ENCODE measurements at regions not wholly inside any gene's neighbourhood (a gene's known extent, or its start where the extent isn't known, plus 50 kb on each side); places are given as distances from the start of the nearest gene placed in this dataset.

GRCh38 chr15:61784734-61785133 is 275.5 kb downstream of the VPS13C start:
- Histone ChIP-seq H3K27me3 (ENCODE audit: control insufficient read depth in 2 of 2, insufficient read depth in 2 of 2, low read length in 2 of 2) (peaks cover 0 to 7% of the 10 kb centered on the region in 2 experiments; a peak in 1 of 5 replicates), H4K20me1 (replicated peaks; ENCODE audit: control insufficient read depth, insufficient read depth, low read length) (no peaks in the 10 kb centered on the region), H3K27ac (ENCODE audit: extremely low read depth, low read depth, low read length) (no peak overlapping the region), H3K9ac (ENCODE audit: insufficient read depth in 1 of 2, low read depth in 2 of 2, low read length in 2 of 2) (no peak overlapping the region), H3K4me2 (ENCODE audit: insufficient read depth, low read length) (no peak overlapping the region), H3K79me2 (ENCODE audit: control insufficient read depth, insufficient read depth, low read length) (no peaks in the 10 kb centered on the region), H3K4me3 (no peak overlapping the region), H3K4me1 (replicated peaks in 1 of 2; ENCODE audit: control insufficient read depth in 2 of 2, insufficient read depth in 2 of 2, low read length in 2 of 2) (no peaks in the 10 kb centered on the region), H3K9me3 (replicated peaks; ENCODE audit: control insufficient read depth, insufficient read depth, low read depth, low read length) (no peaks in the 10 kb centered on the region), H3K9me1 (ENCODE audit: control insufficient read depth, insufficient read depth, low read length) (no peaks in the 10 kb centered on the region), H3K36me3 (ENCODE audit: control insufficient read depth, insufficient read depth, low read length) (no peaks in the 10 kb centered on the region), H2AFZ (ENCODE audit: low read depth, low read length) (no peak overlapping the region)
- 0% methylated on average over 4 of the region's 4 CpGs for WGBS (ENCODE audit: insufficient coverage, low coverage, missing lambda C conversion rate)
- no peak for FAIRE-seq
- DNase-seq (ENCODE audit: extremely low read depth in 1 of 4, low spot score in 3 of 4), result no peak
- ATAC-seq, result no peak
- no TSS peak for BruUV-seq (replicated peaks)
- intact Hi-C loops (cut with micrococcal nuclease) (no loop called here), in situ Hi-C loops (cut with MboI) (no loop called here)
- ChIA-PET CTCF (ENCODE audit: low intra/inter-chr PET ratio) (no interaction called here), POLR2A (no interaction called here)
- TF ChIP-seq ZBTB8A (IDR thresholded peaks at IDR 0.05; ENCODE audit: partially characterized antibody), result no peak

DNA sequence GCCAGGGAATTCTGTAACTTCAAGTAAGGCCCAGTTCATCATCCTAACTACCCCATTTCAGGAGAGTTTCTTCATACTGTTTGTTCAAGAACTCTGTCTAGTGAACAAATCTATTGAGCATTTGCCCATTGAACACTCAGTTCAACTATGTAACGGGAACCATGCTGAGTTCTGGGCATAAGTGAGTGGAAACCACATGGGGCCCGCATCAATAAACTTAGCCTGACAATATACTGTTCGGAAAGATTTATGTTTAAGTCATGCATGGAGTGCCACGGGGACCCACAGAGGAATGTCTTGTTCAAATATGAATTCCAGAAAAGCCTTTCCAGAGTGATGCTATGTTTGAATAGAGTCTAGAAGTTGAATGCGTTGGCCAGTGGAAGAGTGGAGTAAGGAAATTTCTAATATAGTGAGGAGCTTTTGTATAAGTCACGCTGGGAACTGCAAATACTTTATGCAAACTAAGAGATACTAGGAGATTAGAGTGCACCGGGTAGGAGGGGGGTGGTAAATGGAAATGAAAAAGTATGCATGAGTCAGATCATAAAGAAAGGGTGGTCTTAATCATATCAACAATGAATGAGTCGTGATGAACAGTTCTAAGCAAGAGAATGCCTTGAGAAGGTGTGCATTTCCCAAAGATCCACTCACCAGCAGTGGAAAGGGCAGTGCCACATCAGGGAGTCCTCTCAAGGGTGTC is 279.8 kb downstream of the VPS13C start:
- ChIA-PET CTCF (ENCODE audit: low intra/inter-chr PET ratio) (no interaction called here), POLR2A (interaction anchor here (0.6 kb wide), 1 partner anchor 9 kb away, joined by 3 read pairs; no protein-coding TSS in a partner anchor)
- TF ChIP-seq POLR2H (tag; IDR thresholded peaks at IDR 0.05; ENCODE audit: low read depth) (no peak), PTTG1 (tag; IDR thresholded peaks at IDR 0.05; ENCODE audit: low read depth) (no peak), ZNF785 (CRISPR knock-in tag; IDR thresholded peaks at IDR 0.05) (no peak)
- TF ChIP-seq, protein P1, sequence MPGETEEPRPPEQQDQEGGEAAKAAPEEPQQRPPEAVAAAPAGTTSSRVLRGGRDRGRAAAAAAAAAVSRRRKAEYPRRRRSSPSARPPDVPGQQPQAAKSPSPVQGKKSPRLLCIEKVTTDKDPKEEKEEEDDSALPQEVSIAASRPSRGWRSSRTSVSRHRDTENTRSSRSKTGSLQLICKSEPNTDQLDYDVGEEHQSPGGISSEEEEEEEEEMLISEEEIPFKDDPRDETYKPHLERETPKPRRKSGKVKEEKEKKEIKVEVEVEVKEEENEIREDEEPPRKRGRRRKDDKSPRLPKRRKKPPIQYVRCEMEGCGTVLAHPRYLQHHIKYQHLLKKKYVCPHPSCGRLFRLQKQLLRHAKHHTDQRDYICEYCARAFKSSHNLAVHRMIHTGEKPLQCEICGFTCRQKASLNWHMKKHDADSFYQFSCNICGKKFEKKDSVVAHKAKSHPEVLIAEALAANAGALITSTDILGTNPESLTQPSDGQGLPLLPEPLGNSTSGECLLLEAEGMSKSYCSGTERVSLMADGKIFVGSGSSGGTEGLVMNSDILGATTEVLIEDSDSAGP (CRISPR knock-in tag; IDR thresholded peaks at IDR 0.05), result no peak
- TF ChIP-seq, protein P2, sequence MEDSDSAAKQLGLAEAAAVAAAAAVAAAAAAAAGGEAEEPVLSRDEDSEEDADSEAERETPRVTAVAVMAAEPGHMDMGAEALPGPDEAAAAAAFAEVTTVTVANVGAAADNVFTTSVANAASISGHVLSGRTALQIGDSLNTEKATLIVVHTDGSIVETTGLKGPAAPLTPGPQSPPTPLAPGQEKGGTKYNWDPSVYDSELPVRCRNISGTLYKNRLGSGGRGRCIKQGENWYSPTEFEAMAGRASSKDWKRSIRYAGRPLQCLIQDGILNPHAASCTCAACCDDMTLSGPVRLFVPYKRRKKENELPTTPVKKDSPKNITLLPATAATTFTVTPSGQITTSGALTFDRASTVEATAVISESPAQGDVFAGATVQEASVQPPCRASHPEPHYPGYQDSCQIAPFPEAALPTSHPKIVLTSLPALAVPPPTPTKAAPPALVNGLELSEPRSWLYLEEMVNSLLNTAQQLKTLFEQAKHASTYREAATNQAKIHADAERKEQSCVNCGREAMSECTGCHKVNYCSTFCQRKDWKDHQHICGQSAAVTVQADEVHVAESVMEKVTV (CRISPR knock-in tag; IDR thresholded peaks at IDR 0.05), result no peak

More for the DNA sequence above, 279.8 kb downstream of the VPS13C start:
- Histone ChIP-seq H3K9me3 (replicated peaks; ENCODE audit: control insufficient read depth, insufficient read depth, low read depth, low read length) (no peaks in the 10 kb centered on the region), H3K4me1 (replicated peaks in 1 of 2; ENCODE audit: control insufficient read depth in 2 of 2, insufficient read depth in 2 of 2, low read length in 2 of 2) (no peaks in the 10 kb centered on the region), H3K36me3 (ENCODE audit: control insufficient read depth, insufficient read depth, low read length) (no peaks in the 10 kb centered on the region), H3K79me2 (ENCODE audit: control insufficient read depth, insufficient read depth, low read length) (no peaks in the 10 kb centered on the region), H3K27me3 (ENCODE audit: control insufficient read depth in 2 of 2, insufficient read depth in 2 of 2, low read length in 2 of 2) (peaks cover 0 to 9% of the 10 kb centered on the region in 2 experiments; a peak in 2 of 5 replicates), H3K9ac (ENCODE audit: insufficient read depth in 1 of 2, low read depth in 2 of 2, low read length in 2 of 2) (no peak overlapping the region), H3K4me3 (no peak overlapping the region), H2AFZ (ENCODE audit: low read depth, low read length) (no peak overlapping the region), H3K27ac (ENCODE audit: extremely low read depth, low read depth, low read length) (no peak overlapping the region), H4K20me1 (replicated peaks; ENCODE audit: control insufficient read depth, insufficient read depth, low read length) (no peaks in the 10 kb centered on the region; the same call in 1 of the 2 replicates), H3K4me2 (ENCODE audit: insufficient read depth, low read length) (no peak overlapping the region), H3K9me1 (ENCODE audit: control insufficient read depth, insufficient read depth, low read length) (no peaks in the 10 kb centered on the region)
- in situ Hi-C loops (cut with MboI), result no loop called here
- intact Hi-C loops (cut with micrococcal nuclease), result no loop called here
- ATAC-seq, result no peak
- 2% methylated on average over 8 of the region's 8 CpGs for WGBS (ENCODE audit: insufficient coverage, low coverage, missing lambda C conversion rate)
- no peak for DNase-seq (ENCODE audit: extremely low read depth in 1 of 4, low spot score in 3 of 4)
- FAIRE-seq, result no peak
- no TSS peak for BruUV-seq (replicated peaks)

All from K562 (cell line).